ENCODE measurements at regions not wholly inside any gene's neighbourhood (a gene's known extent, or its start where the extent isn't known, plus 50 kb on each side); places are given as distances from the start of the nearest gene placed in this dataset.
"Not testable (repeated sequence)": the region's sequence is repeated elsewhere in the genome, so short reads cannot be mapped to it uniquely, and the experiment has no call there.

GRCh38 chr4:3615386-3616286 lies 83.4 kb upstream of the LRPAP1 start:
- Histone ChIP-seq H3K4me3 (ENCODE audit: low read depth, low read length) (no peak overlapping the region), H3K4me1 (peaks cover 10% of the 10 kb centered on the region), H3K36me3 (no peaks in the 10 kb centered on the region), H3K9me3 (no peaks in the 10 kb centered on the region), H3K27me3 (no peaks in the 10 kb centered on the region)
- TF ChIP-seq CTCF (IDR thresholded peaks at IDR 0.05; ENCODE audit: low read depth, low read length), result no peak
- no peak for DNase-seq

GRCh38 chr4:3614731-3614980 lies 82.4 kb upstream of the LRPAP1 start:
- Histone ChIP-seq H3K4me1 (peaks cover 10% of the 10 kb centered on the region), H3K27me3 (no peaks in the 10 kb centered on the region), H3K36me3 (no peaks in the 10 kb centered on the region), H3K9me3 (no peaks in the 10 kb centered on the region), H3K4me3 (ENCODE audit: low read depth, low read length) (no peak overlapping the region)
- DNase-seq, result no peak
- no peak for TF ChIP-seq CTCF (IDR thresholded peaks at IDR 0.05; ENCODE audit: low read depth, low read length)

GRCh38 chr4:3613967-3614730 lies 81.9 kb upstream of the LRPAP1 start:
- Histone ChIP-seq H3K36me3 (no peaks in the 10 kb centered on the region), H3K27me3 (no peaks in the 10 kb centered on the region), H3K9me3 (no peaks in the 10 kb centered on the region), H3K4me1 (peaks cover 10% of the 10 kb centered on the region), H3K4me3 (ENCODE audit: low read depth, low read length) (no peak overlapping the region)
- peak; percentile 60 for DNase-seq
- TF ChIP-seq CTCF (IDR thresholded peaks at IDR 0.05; ENCODE audit: low read depth, low read length), result no peak

GRCh38 chr4:3612934-3613333 lies 80.7 kb upstream of the LRPAP1 start:
- no peak for TF ChIP-seq CTCF (IDR thresholded peaks at IDR 0.05; ENCODE audit: low read depth, low read length)
- no peak overlapping the region for H3K4me3 ChIP-seq (ENCODE audit: low read depth, low read length)
- DNase-seq, result no peak
- H3K9me3 ChIP-seq, result no peaks in the 10 kb centered on the region
- no peaks in the 10 kb centered on the region for H3K36me3 ChIP-seq
- H3K4me1 ChIP-seq, result peaks cover 14% of the 10 kb centered on the region
- H3K27me3 ChIP-seq, result no peaks in the 10 kb centered on the region

- Histone ChIP-seq H3K4me3 (ENCODE audit: low read depth, low read length) (no peak overlapping the region), H3K27me3 (no peaks in the 10 kb centered on the region), H3K9me3 (no peaks in the 10 kb centered on the region), H3K36me3 (no peaks in the 10 kb centered on the region), H3K4me1 (peaks cover 19% of the 10 kb centered on the region)
- DNase-seq, result no peak
- TF ChIP-seq CTCF (IDR thresholded peaks at IDR 0.05; ENCODE audit: low read depth, low read length), result no peak
These were observed 80.1 kb upstream of the LRPAP1 start for GRCh38 chr4:3612281-3612680.

- no peak overlapping the region for H3K4me3 ChIP-seq (ENCODE audit: low read depth, low read length)
- peaks cover 19% of the 10 kb centered on the region for H3K4me1 ChIP-seq
These were observed 79.6 kb upstream of the LRPAP1 start for GRCh38 chr4:3611778-3612177.

GRCh38 chr4:3610851-3611250 lies 78.6 kb upstream of the LRPAP1 start:
- not testable (repeated sequence) for H3K27me3 ChIP-seq; H3K9me3 ChIP-seq; H3K4me3 ChIP-seq (ENCODE audit: low read depth, low read length); DNase-seq; H3K36me3 ChIP-seq
- H3K4me1 ChIP-seq, result peaks cover 19% of the 10 kb centered on the region

More at GRCh38 chr4:3611778-3612177, 79.6 kb upstream of the LRPAP1 start:
- no peak for TF ChIP-seq CTCF (IDR thresholded peaks at IDR 0.05; ENCODE audit: low read depth, low read length)
- no peaks in the 10 kb centered on the region for H3K36me3 ChIP-seq
- no peaks in the 10 kb centered on the region for H3K9me3 ChIP-seq
- no peak for DNase-seq
- no peaks in the 10 kb centered on the region for H3K27me3 ChIP-seq

- H3K4me1 ChIP-seq, result peaks cover 19% of the 10 kb centered on the region
- not testable (repeated sequence) for H3K4me3 ChIP-seq (ENCODE audit: low read depth, low read length); DNase-seq; H3K36me3 ChIP-seq; H3K9me3 ChIP-seq; H3K27me3 ChIP-seq
These were observed 77.7 kb upstream of the LRPAP1 start for GRCh38 chr4:3609905-3610304.
